Activated CD4-positive, alpha-beta T cell treated with anti-CD3 and anti-CD28 coated beads for 36 hours (primary cell): ENCODE measurements at regions not wholly inside any gene's neighbourhood (a gene's known extent, or its start where the extent isn't known, plus 50 kb on each side); places are given as distances from the start of the nearest gene placed in this dataset.

ENCODE experiments used
- ATAC-seq: fragments of 200-7000 bp; cut with Tn5 transposase; one replicate; pipeline ENCODE4 v1.10.0; 2021; ENCODE audit warnings: mild to moderate bottlenecking, moderate library complexity
- CTCF ChIA-PET: fragments of 350-600 bp; sonication (Branson Sonifier 250); formaldehyde crosslinking; loops from one replicate; lab custom pipeline; 2021; ENCODE audit warnings: antibody characterized with exemption; lab: Charles Lee
- POLR2A ChIA-PET: fragments of 350-600 bp; sonication (Branson Sonifier 250); formaldehyde crosslinking; loops from one replicate; lab custom pipeline; 2021; ENCODE audit warnings: antibody characterized with exemption, inconsistent platforms; lab: Charles Lee
- DNase-seq: peaks from one replicate; pipeline ENCODE4 v3.0.0-alpha.2; 2020
- H3K27ac Mint-ChIP-seq: one replicate; pipeline ENCODE4 v1.8.0; 2021; ENCODE audit warnings: mixed read lengths
- H3K27me3 Mint-ChIP-seq: one replicate; pipeline ENCODE4 v1.8.0; 2021; ENCODE audit warnings: mixed read lengths
- H3K36me3 Mint-ChIP-seq: one replicate; pipeline ENCODE4 v1.8.0; 2021; ENCODE audit warnings: low read depth, mixed read lengths
- H3K4me1 Mint-ChIP-seq: one replicate; pipeline ENCODE4 v1.8.0; 2021; ENCODE audit warnings: mixed read lengths
- H3K4me3 Mint-ChIP-seq: one replicate; pipeline ENCODE4 v1.8.0; 2021; ENCODE audit warnings: mild to moderate bottlenecking, moderate library complexity, mixed read lengths
- H3K9me3 Mint-ChIP-seq: one replicate; pipeline ENCODE4 v1.8.0; 2021; ENCODE audit warnings: low read depth, mixed read lengths
- intact Hi-C, 2 experiments: fragments of 100-400 bp; cut with DNase I in 1 of 2; cut with micrococcal nuclease in 1 of 2; formaldehyde crosslinking; loops; one replicate each; pipeline versions ENCODE4 v1.14.2 to v1.15.1; 2022 to 2024; cut with DNase I, micrococcal nuclease

- CTCF ChIA-PET, result interaction anchor here (1.1 kb wide), 1 partner anchor 13 kb away, joined by 3 read pairs; no protein-coding TSS in a partner anchor
- no peaks in the 10 kb centered on the region for H3K9me3 Mint-ChIP-seq
- H3K4me1 Mint-ChIP-seq, result peaks cover 26% of the 10 kb centered on the region
- H3K27ac Mint-ChIP-seq, result no peak overlapping the region
- POLR2A ChIA-PET, result no interaction called here
- no peaks in the 10 kb centered on the region for H3K36me3 Mint-ChIP-seq
- H3K4me3 Mint-ChIP-seq, result no peak overlapping the region
- no peaks in the 10 kb centered on the region for H3K27me3 Mint-ChIP-seq
- no peak for ATAC-seq
- no peak for DNase-seq
- intact Hi-C loops, result no loop called here
Measured at GRCh38 chr4:38364383-38364963, 299.5 kb upstream of the KLF3 start.

- no peak for ATAC-seq
- Mint-ChIP-seq H3K4me3 (no peak overlapping the region), H3K27ac (no peak overlapping the region), H3K36me3 (no peaks in the 10 kb centered on the region), H3K4me1 (peaks cover 23% of the 10 kb centered on the region), H3K9me3 (no peaks in the 10 kb centered on the region), H3K27me3 (no peaks in the 10 kb centered on the region)
- CTCF ChIA-PET, result interaction anchor here (0.7 to 1.1 kb wide), 2 partner anchors 14 to 58 kb away, joined by 3 read pairs; no protein-coding TSS in a partner anchor
- POLR2A ChIA-PET, result no interaction called here
- no peak for DNase-seq
- intact Hi-C loops, result no loop called here
Measured at GRCh38 chr4:38365261-38365660, 298.7 kb upstream of the KLF3 start.

GRCh38 chr4:38365748-38366310 lies 298.2 kb upstream of the KLF3 start:
- ATAC-seq, result no peak
- Mint-ChIP-seq H3K27ac (no peak overlapping the region), H3K4me3 (no peak overlapping the region), H3K27me3 (no peaks in the 10 kb centered on the region), H3K4me1 (peaks cover 23% of the 10 kb centered on the region), H3K36me3 (no peaks in the 10 kb centered on the region), H3K9me3 (no peaks in the 10 kb centered on the region)
- no peak for DNase-seq
- intact Hi-C loops, result no loop called here
- POLR2A ChIA-PET, result no interaction called here
- CTCF ChIA-PET, result interaction anchor here (0.7 to 1.1 kb wide), 2 partner anchors 14 to 57 kb away, joined by 3 read pairs; no protein-coding TSS in a partner anchor

GRCh38 chr4:38366456-38366855 lies 297.5 kb upstream of the KLF3 start:
- peaks cover 23% of the 10 kb centered on the region for H3K4me1 Mint-ChIP-seq
- no peak for DNase-seq
- H3K27ac Mint-ChIP-seq, result no peak overlapping the region
- no peaks in the 10 kb centered on the region for H3K36me3 Mint-ChIP-seq
- intact Hi-C loops, result no loop called here
- CTCF ChIA-PET, result no interaction called here
- H3K4me3 Mint-ChIP-seq, result no peak overlapping the region
- no peak for ATAC-seq
- POLR2A ChIA-PET, result interaction anchor here (0.6 kb wide), 1 partner anchor 82 kb away, joined by 3 read pairs; no protein-coding TSS in a partner anchor
- H3K9me3 Mint-ChIP-seq, result no peaks in the 10 kb centered on the region
- no peaks in the 10 kb centered on the region for H3K27me3 Mint-ChIP-seq

GRCh38 chr4:38366997-38367396 lies 297.0 kb upstream of the KLF3 start:
- H3K4me1 Mint-ChIP-seq, result peaks cover 27% of the 10 kb centered on the region
- POLR2A ChIA-PET, result interaction anchor here (0.6 kb wide), 1 partner anchor 82 kb away, joined by 3 read pairs; no protein-coding TSS in a partner anchor
- ATAC-seq, result no peak
- H3K27ac Mint-ChIP-seq, result no peak overlapping the region
- CTCF ChIA-PET, result interaction anchor here (0.7 to 1.2 kb wide), 3 partner anchors 18 to 93 kb away, joined by 3 to 4 read pairs (median 3); no protein-coding TSS in a partner anchor
- DNase-seq, result no peak
- intact Hi-C loops, result no loop called here
- no peak overlapping the region for H3K4me3 Mint-ChIP-seq
- no peaks in the 10 kb centered on the region for H3K9me3 Mint-ChIP-seq
- no peaks in the 10 kb centered on the region for H3K27me3 Mint-ChIP-seq
- no peaks in the 10 kb centered on the region for H3K36me3 Mint-ChIP-seq

DNA sequence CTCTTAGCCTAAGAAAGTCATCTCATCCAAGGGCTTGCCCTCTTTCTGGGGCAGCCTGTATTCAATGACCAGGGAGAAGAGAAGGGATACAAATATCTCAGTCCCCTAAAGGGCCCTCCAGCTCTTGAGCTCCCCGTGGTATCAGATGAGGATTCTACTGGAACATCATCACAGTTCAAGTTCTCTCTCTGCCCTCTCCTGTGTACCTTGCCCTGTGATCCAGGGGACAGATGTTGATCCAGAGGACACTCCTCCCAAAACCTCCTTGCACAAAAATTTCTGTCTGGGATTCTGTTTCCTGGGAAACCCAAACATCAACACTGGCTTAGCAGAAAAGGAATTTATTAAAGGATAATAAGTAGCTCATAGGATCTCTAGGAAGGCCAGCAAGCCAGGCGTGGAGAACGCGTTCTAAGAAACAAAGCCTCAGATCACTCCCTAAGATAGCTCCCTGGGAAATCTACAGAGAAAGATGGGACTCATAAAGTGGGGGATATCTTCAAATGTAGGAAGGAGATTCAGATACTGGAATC lies 296.3 kb upstream of the KLF3 start:
- peaks cover 32% of the 10 kb centered on the region for H3K4me1 Mint-ChIP-seq
- H3K4me3 Mint-ChIP-seq, result no peak overlapping the region
- H3K36me3 Mint-ChIP-seq, result peaks cover 3% of the 10 kb centered on the region
- POLR2A ChIA-PET, result interaction anchor here (0.5 kb wide), 1 partner anchor 326 kb away, joined by 4 read pairs; no protein-coding TSS in a partner anchor
- CTCF ChIA-PET, result interaction anchor here (0.7 to 1.2 kb wide), 3 partner anchors 17 to 92 kb away, joined by 3 to 4 read pairs (median 3); no protein-coding TSS in a partner anchor
- DNase-seq (no peak), ATAC-seq (no peak)
- H3K9me3 Mint-ChIP-seq, result peaks cover 3% of the 10 kb centered on the region
- intact Hi-C loops, result no loop called here
- H3K27me3 Mint-ChIP-seq, result no peaks in the 10 kb centered on the region
- H3K27ac Mint-ChIP-seq, result no peak overlapping the region

- ATAC-seq (peak; percentile 55), DNase-seq (peak; percentile 15)
- intact Hi-C loops, result no loop called here
- H3K27me3 Mint-ChIP-seq, result no peaks in the 10 kb centered on the region
- H3K27ac Mint-ChIP-seq, result no peak overlapping the region
- H3K4me1 Mint-ChIP-seq, result peaks cover 40% of the 10 kb centered on the region
- H3K9me3 Mint-ChIP-seq, result peaks cover 3% of the 10 kb centered on the region
- ChIA-PET POLR2A (no interaction called here), CTCF (no interaction called here)
- peaks cover 3% of the 10 kb centered on the region for H3K36me3 Mint-ChIP-seq
- no peak overlapping the region for H3K4me3 Mint-ChIP-seq
Measured at GRCh38 chr4:38368613-38369012, 295.4 kb upstream of the KLF3 start.

GRCh38 chr4:38371391-38371851 lies 292.6 kb upstream of the KLF3 start:
- ChIA-PET POLR2A (no interaction called here), CTCF (interaction anchor here (1.5 kb wide), 1 partner anchor 9 kb away, joined by 5 read pairs; no protein-coding TSS in a partner anchor)
- Mint-ChIP-seq H3K4me1 (peaks cover 35% of the 10 kb centered on the region), H3K27ac (no peak overlapping the region), H3K27me3 (no peaks in the 10 kb centered on the region), H3K4me3 (no peak overlapping the region), H3K9me3 (peaks cover 3% of the 10 kb centered on the region), H3K36me3 (peaks cover 3% of the 10 kb centered on the region)
- peak; percentile 39 for ATAC-seq
- intact Hi-C loops, result no loop called here
- DNase-seq, result no peak

DNA sequence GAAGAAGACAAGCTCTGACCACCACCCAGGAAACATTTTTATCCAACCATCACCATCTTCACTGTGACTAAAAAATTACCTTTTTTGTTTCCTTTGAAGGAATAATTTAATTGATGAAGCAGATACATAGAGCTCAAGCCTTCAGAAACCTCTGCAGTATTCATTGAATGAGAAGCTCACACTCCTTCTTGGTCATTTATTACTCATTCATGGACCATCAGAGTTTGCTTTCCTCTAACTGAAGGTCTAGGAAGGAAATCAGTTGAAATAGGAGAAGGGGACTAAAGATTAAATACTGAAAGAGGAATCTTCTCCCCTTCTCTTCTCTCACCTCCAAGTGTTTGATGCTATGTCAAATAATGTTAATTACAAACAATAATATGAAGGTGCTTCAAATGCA lies 290.6 kb upstream of the KLF3 start:
- intact Hi-C loops, result no loop called here
- ChIA-PET CTCF (interaction anchor here (1.0 to 1.1 kb wide), 2 partner anchors 54 to 302 kb away, joined by 3 read pairs; no protein-coding TSS in a partner anchor), POLR2A (no interaction called here)
- ATAC-seq (no peak), DNase-seq (no peak)
- Mint-ChIP-seq H3K4me3 (no peak overlapping the region), H3K9me3 (peaks cover 3% of the 10 kb centered on the region), H3K27me3 (no peaks in the 10 kb centered on the region), H3K27ac (no peak overlapping the region), H3K4me1 (peaks cover 25% of the 10 kb centered on the region), H3K36me3 (peaks cover 3% of the 10 kb centered on the region)

GRCh38 chr4:38377195-38377594 lies 286.8 kb upstream of the KLF3 start:
- H3K4me1 Mint-ChIP-seq, result peaks cover 12% of the 10 kb centered on the region
- ChIA-PET CTCF (interaction anchor here (0.6 to 0.7 kb wide), 2 partner anchors 12 to 267 kb away, joined by 3 read pairs; no protein-coding TSS in a partner anchor), POLR2A (no interaction called here)
- ATAC-seq (no peak), DNase-seq (no peak)
- H3K4me3 Mint-ChIP-seq, result no peak overlapping the region
- peaks cover 3% of the 10 kb centered on the region for H3K9me3 Mint-ChIP-seq
- H3K36me3 Mint-ChIP-seq, result peaks cover 3% of the 10 kb centered on the region
- intact Hi-C loops, result no loop called here
- no peak overlapping the region for H3K27ac Mint-ChIP-seq
- H3K27me3 Mint-ChIP-seq, result no peaks in the 10 kb centered on the region

GRCh38 chr4:38378478-38378877 lies 285.5 kb upstream of the KLF3 start:
- peaks cover 5% of the 10 kb centered on the region for H3K4me1 Mint-ChIP-seq
- H3K36me3 Mint-ChIP-seq, result no peaks in the 10 kb centered on the region
- H3K9me3 Mint-ChIP-seq, result no peaks in the 10 kb centered on the region
- DNase-seq (no peak), ATAC-seq (no peak)
- H3K27me3 Mint-ChIP-seq, result no peaks in the 10 kb centered on the region
- CTCF ChIA-PET, result no interaction called here
- POLR2A ChIA-PET, result no interaction called here
- intact Hi-C loops, result no loop called here
- H3K4me3 Mint-ChIP-seq, result no peak overlapping the region
- H3K27ac Mint-ChIP-seq, result no peak overlapping the region
